ENCODE measurements at regions not wholly inside any gene's neighbourhood (a gene's known extent, or its start where the extent isn't known, plus 50 kb on each side); places are given as distances from the start of the nearest gene placed in this dataset.

DNA sequence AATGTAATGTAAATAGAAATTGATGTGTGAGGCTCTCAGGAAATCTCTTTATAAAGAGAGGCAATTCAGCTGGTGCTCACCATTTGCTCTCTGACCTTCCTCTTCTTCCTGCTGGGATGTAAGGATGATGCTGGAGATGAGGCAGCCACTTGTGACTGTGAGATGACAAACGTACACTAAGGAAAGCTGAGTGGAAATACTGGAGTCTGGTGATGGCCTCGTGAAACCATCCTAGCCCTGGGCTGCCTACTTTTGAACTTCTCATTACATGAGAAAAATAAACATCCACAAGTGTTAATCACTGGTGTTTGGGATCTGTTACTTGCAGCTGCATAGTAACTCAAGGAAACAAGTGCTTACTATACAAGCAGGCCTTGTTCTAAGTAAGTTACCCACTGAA lies 114.9 kb upstream of the NHSL1 start:
- TF ChIP-seq, protein P1, sequence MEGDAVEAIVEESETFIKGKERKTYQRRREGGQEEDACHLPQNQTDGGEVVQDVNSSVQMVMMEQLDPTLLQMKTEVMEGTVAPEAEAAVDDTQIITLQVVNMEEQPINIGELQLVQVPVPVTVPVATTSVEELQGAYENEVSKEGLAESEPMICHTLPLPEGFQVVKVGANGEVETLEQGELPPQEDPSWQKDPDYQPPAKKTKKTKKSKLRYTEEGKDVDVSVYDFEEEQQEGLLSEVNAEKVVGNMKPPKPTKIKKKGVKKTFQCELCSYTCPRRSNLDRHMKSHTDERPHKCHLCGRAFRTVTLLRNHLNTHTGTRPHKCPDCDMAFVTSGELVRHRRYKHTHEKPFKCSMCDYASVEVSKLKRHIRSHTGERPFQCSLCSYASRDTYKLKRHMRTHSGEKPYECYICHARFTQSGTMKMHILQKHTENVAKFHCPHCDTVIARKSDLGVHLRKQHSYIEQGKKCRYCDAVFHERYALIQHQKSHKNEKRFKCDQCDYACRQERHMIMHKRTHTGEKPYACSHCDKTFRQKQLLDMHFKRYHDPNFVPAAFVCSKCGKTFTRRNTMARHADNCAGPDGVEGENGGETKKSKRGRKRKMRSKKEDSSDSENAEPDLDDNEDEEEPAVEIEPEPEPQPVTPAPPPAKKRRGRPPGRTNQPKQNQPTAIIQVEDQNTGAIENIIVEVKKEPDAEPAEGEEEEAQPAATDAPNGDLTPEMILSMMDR (IDR thresholded peaks at IDR 0.05) = no peak
- TF ChIP-seq POLR2A (IDR thresholded peaks at IDR 0.05) = no peak
- TF ChIP-seq POLR2AphosphoS5 (IDR thresholded peaks at IDR 0.05) = no peak
